ENCODE measurements at regions not wholly inside any gene's neighbourhood (a gene's known extent, or its start where the extent isn't known, plus 50 kb on each side); places are given as distances from the start of the nearest gene placed in this dataset.
"Not testable (repeated sequence)": the region's sequence is repeated elsewhere in the genome, so short reads cannot be mapped to it uniquely, and the experiment has no call there.

- TF ChIP-seq CTCF, POLR2A (IDR thresholded peaks at IDR 0.05): not testable (repeated sequence)
These were observed 347.3 kb downstream of the HINT1 start for GRCh38 chr5:130817598-130818384.
